ENCODE measurements at regions not wholly inside any gene's neighbourhood (a gene's known extent, or its start where the extent isn't known, plus 50 kb on each side); places are given as distances from the start of the nearest gene placed in this dataset.

- Mint-ChIP-seq H3K27ac (no peak overlapping the region), H3K9me3 (peaks cover 10% of the 10 kb centered on the region), H3K4me3 (no peak overlapping the region), H3K27me3 (ENCODE audit: low read depth) (no peaks in the 10 kb centered on the region), H3K4me1 (no peaks in the 10 kb centered on the region), H3K36me3 (no peaks in the 10 kb centered on the region)
- ChIA-PET POLR2A (no interaction called here), CTCF (no interaction called here)
- no peak for DNase-seq (ENCODE audit: low spot score)
- no peak for ATAC-seq
- TF ChIP-seq ZBTB21 (CRISPR knock-in tag; IDR thresholded peaks at IDR 0.05; ENCODE audit: borderline replicate concordance) (no peak), ZNF512 (CRISPR knock-in tag; IDR thresholded peaks at IDR 0.05; ENCODE audit: borderline replicate concordance) (no peak), KAT7 (CRISPR knock-in tag; IDR thresholded peaks at IDR 0.05; ENCODE audit: borderline replicate concordance) (no peak), CREM (CRISPR knock-in tag; IDR thresholded peaks at IDR 0.05) (no peak), FOXP1 (CRISPR knock-in tag; IDR thresholded peaks at IDR 0.05; ENCODE audit: borderline replicate concordance) (no peak)
- TF ChIP-seq, protein P1, sequence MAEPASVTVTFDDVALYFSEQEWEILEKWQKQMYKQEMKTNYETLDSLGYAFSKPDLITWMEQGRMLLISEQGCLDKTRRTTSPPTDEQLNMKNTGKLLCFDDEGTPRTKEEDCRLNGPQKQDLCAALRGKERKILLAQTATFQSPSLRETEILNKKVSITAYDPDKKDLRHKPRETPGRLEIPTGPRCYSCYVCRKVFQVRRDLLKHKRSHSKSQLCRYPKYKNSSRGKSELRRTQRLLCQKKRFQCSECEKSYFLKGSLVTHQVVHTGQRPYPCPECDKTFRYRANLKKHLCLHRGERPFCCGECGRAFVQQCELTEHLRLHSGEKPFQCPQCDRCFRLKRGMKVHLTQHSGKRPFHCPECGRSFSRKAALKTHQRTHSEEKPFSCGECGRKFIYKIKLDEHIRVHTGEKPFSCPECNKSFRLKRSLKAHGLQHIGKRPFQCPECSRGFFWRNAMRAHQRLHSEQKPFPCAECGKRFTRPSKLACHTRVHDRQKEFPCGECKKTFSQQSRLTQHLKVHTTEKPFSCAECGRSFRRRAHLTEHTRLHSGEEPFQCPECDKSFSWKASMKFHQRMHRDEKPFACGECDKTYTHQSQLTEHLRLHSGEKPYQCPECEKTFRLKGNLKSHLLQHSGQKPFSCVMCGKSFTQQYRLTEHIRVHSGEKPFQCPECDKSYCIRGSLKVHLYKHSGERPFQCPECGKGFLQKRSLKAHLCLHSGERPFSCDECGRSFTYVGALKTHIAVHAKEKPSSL (CRISPR knock-in tag; conservative IDR thresholded peaks at IDR 0.05), result no peak
- TF ChIP-seq, protein P2, sequence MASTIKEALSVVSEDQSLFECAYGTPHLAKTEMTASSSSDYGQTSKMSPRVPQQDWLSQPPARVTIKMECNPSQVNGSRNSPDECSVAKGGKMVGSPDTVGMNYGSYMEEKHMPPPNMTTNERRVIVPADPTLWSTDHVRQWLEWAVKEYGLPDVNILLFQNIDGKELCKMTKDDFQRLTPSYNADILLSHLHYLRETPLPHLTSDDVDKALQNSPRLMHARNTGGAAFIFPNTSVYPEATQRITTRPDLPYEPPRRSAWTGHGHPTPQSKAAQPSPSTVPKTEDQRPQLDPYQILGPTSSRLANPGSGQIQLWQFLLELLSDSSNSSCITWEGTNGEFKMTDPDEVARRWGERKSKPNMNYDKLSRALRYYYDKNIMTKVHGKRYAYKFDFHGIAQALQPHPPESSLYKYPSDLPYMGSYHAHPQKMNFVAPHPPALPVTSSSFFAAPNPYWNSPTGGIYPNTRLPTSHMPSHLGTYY (CRISPR knock-in tag; IDR thresholded peaks at IDR 0.05), result no peak
- TF ChIP-seq, protein P3, sequence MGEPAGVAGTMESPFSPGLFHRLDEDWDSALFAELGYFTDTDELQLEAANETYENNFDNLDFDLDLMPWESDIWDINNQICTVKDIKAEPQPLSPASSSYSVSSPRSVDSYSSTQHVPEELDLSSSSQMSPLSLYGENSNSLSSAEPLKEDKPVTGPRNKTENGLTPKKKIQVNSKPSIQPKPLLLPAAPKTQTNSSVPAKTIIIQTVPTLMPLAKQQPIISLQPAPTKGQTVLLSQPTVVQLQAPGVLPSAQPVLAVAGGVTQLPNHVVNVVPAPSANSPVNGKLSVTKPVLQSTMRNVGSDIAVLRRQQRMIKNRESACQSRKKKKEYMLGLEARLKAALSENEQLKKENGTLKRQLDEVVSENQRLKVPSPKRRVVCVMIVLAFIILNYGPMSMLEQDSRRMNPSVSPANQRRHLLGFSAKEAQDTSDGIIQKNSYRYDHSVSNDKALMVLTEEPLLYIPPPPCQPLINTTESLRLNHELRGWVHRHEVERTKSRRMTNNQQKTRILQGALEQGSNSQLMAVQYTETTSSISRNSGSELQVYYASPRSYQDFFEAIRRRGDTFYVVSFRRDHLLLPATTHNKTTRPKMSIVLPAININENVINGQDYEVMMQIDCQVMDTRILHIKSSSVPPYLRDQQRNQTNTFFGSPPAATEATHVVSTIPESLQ (CRISPR knock-in tag; IDR thresholded peaks at IDR 0.05), result no peak
- TF ChIP-seq, protein P4, sequence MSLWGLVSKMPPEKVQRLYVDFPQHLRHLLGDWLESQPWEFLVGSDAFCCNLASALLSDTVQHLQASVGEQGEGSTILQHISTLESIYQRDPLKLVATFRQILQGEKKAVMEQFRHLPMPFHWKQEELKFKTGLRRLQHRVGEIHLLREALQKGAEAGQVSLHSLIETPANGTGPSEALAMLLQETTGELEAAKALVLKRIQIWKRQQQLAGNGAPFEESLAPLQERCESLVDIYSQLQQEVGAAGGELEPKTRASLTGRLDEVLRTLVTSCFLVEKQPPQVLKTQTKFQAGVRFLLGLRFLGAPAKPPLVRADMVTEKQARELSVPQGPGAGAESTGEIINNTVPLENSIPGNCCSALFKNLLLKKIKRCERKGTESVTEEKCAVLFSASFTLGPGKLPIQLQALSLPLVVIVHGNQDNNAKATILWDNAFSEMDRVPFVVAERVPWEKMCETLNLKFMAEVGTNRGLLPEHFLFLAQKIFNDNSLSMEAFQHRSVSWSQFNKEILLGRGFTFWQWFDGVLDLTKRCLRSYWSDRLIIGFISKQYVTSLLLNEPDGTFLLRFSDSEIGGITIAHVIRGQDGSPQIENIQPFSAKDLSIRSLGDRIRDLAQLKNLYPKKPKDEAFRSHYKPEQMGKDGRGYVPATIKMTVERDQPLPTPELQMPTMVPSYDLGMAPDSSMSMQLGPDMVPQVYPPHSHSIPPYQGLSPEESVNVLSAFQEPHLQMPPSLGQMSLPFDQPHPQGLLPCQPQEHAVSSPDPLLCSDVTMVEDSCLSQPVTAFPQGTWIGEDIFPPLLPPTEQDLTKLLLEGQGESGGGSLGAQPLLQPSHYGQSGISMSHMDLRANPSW (CRISPR knock-in tag; conservative IDR thresholded peaks at IDR 0.05; ENCODE audit: low read depth), result no peak
- TF ChIP-seq, protein P5, sequence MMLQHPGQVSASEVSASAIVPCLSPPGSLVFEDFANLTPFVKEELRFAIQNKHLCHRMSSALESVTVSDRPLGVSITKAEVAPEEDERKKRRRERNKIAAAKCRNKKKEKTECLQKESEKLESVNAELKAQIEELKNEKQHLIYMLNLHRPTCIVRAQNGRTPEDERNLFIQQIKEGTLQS (CRISPR knock-in tag; conservative IDR thresholded peaks at IDR 0.05), result no peak
- TF ChIP-seq, protein P6, sequence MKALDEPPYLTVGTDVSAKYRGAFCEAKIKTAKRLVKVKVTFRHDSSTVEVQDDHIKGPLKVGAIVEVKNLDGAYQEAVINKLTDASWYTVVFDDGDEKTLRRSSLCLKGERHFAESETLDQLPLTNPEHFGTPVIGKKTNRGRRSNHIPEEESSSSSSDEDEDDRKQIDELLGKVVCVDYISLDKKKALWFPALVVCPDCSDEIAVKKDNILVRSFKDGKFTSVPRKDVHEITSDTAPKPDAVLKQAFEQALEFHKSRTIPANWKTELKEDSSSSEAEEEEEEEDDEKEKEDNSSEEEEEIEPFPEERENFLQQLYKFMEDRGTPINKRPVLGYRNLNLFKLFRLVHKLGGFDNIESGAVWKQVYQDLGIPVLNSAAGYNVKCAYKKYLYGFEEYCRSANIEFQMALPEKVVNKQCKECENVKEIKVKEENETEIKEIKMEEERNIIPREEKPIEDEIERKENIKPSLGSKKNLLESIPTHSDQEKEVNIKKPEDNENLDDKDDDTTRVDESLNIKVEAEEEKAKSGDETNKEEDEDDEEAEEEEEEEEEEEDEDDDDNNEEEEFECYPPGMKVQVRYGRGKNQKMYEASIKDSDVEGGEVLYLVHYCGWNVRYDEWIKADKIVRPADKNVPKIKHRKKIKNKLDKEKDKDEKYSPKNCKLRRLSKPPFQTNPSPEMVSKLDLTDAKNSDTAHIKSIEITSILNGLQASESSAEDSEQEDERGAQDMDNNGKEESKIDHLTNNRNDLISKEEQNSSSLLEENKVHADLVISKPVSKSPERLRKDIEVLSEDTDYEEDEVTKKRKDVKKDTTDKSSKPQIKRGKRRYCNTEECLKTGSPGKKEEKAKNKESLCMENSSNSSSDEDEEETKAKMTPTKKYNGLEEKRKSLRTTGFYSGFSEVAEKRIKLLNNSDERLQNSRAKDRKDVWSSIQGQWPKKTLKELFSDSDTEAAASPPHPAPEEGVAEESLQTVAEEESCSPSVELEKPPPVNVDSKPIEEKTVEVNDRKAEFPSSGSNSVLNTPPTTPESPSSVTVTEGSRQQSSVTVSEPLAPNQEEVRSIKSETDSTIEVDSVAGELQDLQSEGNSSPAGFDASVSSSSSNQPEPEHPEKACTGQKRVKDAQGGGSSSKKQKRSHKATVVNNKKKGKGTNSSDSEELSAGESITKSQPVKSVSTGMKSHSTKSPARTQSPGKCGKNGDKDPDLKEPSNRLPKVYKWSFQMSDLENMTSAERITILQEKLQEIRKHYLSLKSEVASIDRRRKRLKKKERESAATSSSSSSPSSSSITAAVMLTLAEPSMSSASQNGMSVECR (CRISPR knock-in tag; IDR thresholded peaks at IDR 0.05; ENCODE audit: borderline replicate concordance), result no peak
- TF ChIP-seq, protein P7, sequence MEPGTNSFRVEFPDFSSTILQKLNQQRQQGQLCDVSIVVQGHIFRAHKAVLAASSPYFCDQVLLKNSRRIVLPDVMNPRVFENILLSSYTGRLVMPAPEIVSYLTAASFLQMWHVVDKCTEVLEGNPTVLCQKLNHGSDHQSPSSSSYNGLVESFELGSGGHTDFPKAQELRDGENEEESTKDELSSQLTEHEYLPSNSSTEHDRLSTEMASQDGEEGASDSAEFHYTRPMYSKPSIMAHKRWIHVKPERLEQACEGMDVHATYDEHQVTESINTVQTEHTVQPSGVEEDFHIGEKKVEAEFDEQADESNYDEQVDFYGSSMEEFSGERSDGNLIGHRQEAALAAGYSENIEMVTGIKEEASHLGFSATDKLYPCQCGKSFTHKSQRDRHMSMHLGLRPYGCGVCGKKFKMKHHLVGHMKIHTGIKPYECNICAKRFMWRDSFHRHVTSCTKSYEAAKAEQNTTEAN (CRISPR knock-in tag; IDR thresholded peaks at IDR 0.05), result no peak
- TF ChIP-seq, protein P8, sequence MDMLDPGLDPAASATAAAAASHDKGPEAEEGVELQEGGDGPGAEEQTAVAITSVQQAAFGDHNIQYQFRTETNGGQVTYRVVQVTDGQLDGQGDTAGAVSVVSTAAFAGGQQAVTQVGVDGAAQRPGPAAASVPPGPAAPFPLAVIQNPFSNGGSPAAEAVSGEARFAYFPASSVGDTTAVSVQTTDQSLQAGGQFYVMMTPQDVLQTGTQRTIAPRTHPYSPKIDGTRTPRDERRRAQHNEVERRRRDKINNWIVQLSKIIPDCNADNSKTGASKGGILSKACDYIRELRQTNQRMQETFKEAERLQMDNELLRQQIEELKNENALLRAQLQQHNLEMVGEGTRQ (CRISPR knock-in tag; IDR thresholded peaks at IDR 0.05), result no peak
- TF ChIP-seq, protein P9, sequence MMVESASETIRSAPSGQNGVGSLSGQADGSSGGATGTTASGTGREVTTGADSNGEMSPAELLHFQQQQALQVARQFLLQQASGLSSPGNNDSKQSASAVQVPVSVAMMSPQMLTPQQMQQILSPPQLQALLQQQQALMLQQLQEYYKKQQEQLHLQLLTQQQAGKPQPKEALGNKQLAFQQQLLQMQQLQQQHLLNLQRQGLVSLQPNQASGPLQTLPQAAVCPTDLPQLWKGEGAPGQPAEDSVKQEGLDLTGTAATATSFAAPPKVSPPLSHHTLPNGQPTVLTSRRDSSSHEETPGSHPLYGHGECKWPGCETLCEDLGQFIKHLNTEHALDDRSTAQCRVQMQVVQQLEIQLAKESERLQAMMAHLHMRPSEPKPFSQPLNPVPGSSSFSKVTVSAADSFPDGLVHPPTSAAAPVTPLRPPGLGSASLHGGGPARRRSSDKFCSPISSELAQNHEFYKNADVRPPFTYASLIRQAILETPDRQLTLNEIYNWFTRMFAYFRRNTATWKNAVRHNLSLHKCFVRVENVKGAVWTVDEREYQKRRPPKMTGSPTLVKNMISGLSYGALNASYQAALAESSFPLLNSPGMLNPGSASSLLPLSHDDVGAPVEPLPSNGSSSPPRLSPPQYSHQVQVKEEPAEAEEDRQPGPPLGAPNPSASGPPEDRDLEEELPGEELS (CRISPR knock-in tag; IDR thresholded peaks at IDR 0.05), result no peak
Observed at GRCh38 chr9:116042321-116042720, 111.3 kb upstream of the PAPPA start.
